A673 (cell line): ENCODE measurements at regions not wholly inside any gene's neighbourhood (a gene's known extent, or its start where the extent isn't known, plus 50 kb on each side); places are given as distances from the start of the nearest gene placed in this dataset.

ENCODE experiments used
- BruUV-seq: library from RNA; stranded (reverse); fragments of 400-500 nt; replicated peaks from 2 replicates; lab custom pipeline; 2021; lab: Mats Ljungman, UMichigan
- CTCF ChIA-PET: fragments of 300-600 bp; sonication (Branson Sonifier 250); formaldehyde crosslinking; loops from one replicate; lab custom pipeline; 2022; ENCODE audit warnings: antibody characterized with exemption; lab: Charles Lee
- POLR2A ChIA-PET: fragments of 300-600 bp; sonication (Branson Sonifier 250); formaldehyde crosslinking; loops from one replicate; lab custom pipeline; 2022; ENCODE audit warnings: antibody characterized with exemption; ENCODE audit not compliant: low non-redundant PET; lab: Charles Lee
- DNase-seq: peaks from one replicate; pipeline ENCODE4 v3.0.0-alpha.2; 2015; ENCODE audit warnings: low spot score
- H3K27ac ChIP-seq: fragments of 200-600 bp; sonication (generic); 2 replicates; pipeline ENCODE4 v1.5.1; 2016; ENCODE audit warnings: mixed run types, low read depth, mild to moderate bottlenecking, mixed read lengths, antibody characterized with exemption, low read length; ENCODE audit not compliant: poor library complexity, severe bottlenecking
- H3K27me3 ChIP-seq: fragments of 200-600 bp; sonication (generic); replicated peaks from 2 replicates; pipeline ENCODE4 v1.6.1; 2017; ENCODE audit warnings: mixed run types, low read depth, mild to moderate bottlenecking, mixed read lengths, antibody characterized with exemption, low read length; ENCODE audit not compliant: insufficient read depth, poor library complexity
- H3K36me3 ChIP-seq: fragments of 200-600 bp; sonication (generic); 2 replicates; pipeline ENCODE4 v1.6.1; 2016; ENCODE audit warnings: mixed run types, mild to moderate bottlenecking, mixed read lengths, antibody characterized with exemption, low read length; ENCODE audit not compliant: insufficient read depth, poor library complexity, severe bottlenecking
- H3K4me1 ChIP-seq: fragments of 200-600 bp; sonication (generic); 2 replicates; pipeline ENCODE4 v1.6.1; 2017; ENCODE audit warnings: mixed run types, mild to moderate bottlenecking, mixed read lengths, antibody characterized with exemption, low read length; ENCODE audit not compliant: insufficient read depth, poor library complexity, severe bottlenecking
- H3K4me3 ChIP-seq: fragments of 200-600 bp; sonication (generic); 2 replicates; pipeline ENCODE4 v1.5.1; 2016; ENCODE audit warnings: low read depth, mixed run types, mild to moderate bottlenecking, mixed read lengths, low read length; ENCODE audit not compliant: poor library complexity, severe bottlenecking
- H3K9me3 ChIP-seq: fragments of 200-600 bp; sonication (generic); 2 replicates; pipeline ENCODE4 v1.6.1; 2016; ENCODE audit warnings: mixed run types, low read depth, mild to moderate bottlenecking, mixed read lengths, antibody characterized with exemption, low read length; ENCODE audit not compliant: poor library complexity, severe bottlenecking
- EZH2 ChIP-seq: fragments of 200-600 bp; sonication (generic); IDR thresholded peaks from 2 replicates; pipeline ENCODE4 v1.6.1; 2017; ENCODE audit warnings: borderline replicate concordance, low read depth, mild to moderate bottlenecking, mixed read lengths, antibody characterized with exemption, low read length; ENCODE audit not compliant: poor library complexity, severe bottlenecking
- intact Hi-C: fragments of 100-400 bp; cut with micrococcal nuclease; formaldehyde crosslinking; loops from one replicate; pipeline ENCODE4 v1.10.0; 2022; ENCODE audit not compliant: unreplicated experiment
- TF ChIP-seq, protein P1 (sequence below): fragments of 300-800, 200-600 bp; sonication (generic); conservative IDR thresholded peaks from 2 replicates; pipeline ENCODE4 v1.5.1; 2017; ENCODE audit warnings: low read depth, mild to moderate bottlenecking, antibody characterized with exemption, low read length, moderate library complexity, mixed read lengths

DNA sequence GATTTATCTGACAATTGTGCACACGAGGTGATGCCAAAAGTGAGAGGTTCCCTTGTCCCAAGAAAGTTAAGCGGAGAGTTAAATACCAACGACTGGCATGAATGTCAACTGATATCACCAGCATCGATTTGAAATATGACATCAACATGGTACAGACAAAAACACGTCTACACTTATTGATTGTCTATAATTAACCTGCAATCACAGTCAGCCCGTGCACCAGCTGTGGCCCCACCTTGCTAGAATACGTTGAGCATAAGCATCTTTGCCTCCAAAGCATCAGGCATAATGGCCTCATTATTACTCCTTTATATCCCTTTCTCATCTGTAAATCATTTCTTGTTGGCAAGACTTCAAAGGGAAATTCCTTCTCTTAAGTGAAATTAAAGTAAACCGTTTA, 625.4 kb downstream of the IRX1 start:
- ChIA-PET CTCF (no interaction called here), POLR2A (no interaction called here)
- Histone ChIP-seq H3K27ac (no peak overlapping the region), H3K4me1 (no peaks in the 10 kb centered on the region), H3K36me3 (no peaks in the 10 kb centered on the region), H3K9me3 (peaks cover 25% of the 10 kb centered on the region), H3K27me3 (no peaks in the 10 kb centered on the region), H3K4me3 (no peak overlapping the region)
- intact Hi-C loops: no loop called here
- DNase-seq: no peak
- TF ChIP-seq, protein P1, sequence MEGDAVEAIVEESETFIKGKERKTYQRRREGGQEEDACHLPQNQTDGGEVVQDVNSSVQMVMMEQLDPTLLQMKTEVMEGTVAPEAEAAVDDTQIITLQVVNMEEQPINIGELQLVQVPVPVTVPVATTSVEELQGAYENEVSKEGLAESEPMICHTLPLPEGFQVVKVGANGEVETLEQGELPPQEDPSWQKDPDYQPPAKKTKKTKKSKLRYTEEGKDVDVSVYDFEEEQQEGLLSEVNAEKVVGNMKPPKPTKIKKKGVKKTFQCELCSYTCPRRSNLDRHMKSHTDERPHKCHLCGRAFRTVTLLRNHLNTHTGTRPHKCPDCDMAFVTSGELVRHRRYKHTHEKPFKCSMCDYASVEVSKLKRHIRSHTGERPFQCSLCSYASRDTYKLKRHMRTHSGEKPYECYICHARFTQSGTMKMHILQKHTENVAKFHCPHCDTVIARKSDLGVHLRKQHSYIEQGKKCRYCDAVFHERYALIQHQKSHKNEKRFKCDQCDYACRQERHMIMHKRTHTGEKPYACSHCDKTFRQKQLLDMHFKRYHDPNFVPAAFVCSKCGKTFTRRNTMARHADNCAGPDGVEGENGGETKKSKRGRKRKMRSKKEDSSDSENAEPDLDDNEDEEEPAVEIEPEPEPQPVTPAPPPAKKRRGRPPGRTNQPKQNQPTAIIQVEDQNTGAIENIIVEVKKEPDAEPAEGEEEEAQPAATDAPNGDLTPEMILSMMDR: no peak
- TF ChIP-seq EZH2: no peak
- BruUV-seq: no TSS peak

DNA sequence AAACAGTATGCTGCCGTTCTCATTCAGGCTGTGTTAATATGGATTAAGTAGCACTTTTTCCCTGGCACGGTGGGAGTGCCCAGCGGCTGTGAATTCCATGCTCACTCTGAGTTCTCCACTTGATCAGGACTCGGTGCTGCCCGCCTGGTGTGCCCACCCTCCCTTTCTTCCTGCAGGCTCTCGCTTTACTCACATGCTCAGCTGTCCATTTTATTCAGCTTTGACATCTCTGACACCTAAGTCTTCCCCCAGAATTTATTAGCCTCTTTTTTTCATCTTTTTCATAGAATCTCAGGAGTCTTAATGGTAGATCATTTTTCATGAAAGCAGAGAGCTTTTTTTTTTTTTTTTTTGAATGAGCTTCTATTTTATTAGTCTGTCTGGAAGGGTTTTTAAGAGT, 626.5 kb downstream of the IRX1 start:
- ChIA-PET CTCF (no interaction called here), POLR2A (no interaction called here)
- BruUV-seq: no TSS peak
- no peaks in the 10 kb centered on the region for H3K27me3 ChIP-seq
- TF ChIP-seq, protein P1: no peak
- TF ChIP-seq EZH2: no peak
- DNase-seq: no peak
- no peak overlapping the region for H3K27ac ChIP-seq
- H3K4me1 ChIP-seq: no peaks in the 10 kb centered on the region
- H3K4me3 ChIP-seq: no peak overlapping the region
- H3K9me3 ChIP-seq: peaks cover 22% of the 10 kb centered on the region
- H3K36me3 ChIP-seq: no peaks in the 10 kb centered on the region
- intact Hi-C loops: no loop called here

DNA sequence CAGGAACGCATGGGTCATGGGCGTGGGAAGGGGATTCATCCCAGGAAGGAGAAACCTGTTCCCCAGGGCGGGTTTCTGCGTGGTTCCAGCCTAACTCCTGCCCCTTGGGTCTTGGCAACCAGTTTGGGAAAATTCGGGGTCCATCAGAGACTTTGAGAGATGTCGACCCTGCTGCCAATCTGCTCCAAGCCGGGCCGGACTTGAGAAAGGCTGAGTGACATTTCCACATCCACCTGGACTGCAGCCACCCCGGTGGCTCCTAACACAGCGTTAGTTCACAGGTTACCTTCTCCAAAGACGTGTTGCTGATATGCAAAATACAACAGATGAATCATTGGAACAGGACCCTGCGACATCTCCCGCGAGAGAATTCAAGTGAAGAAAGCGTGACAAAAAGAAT, 627.2 kb downstream of the IRX1 start:
- POLR2A ChIA-PET: no interaction called here
- H3K4me3 ChIP-seq: no peak overlapping the region
- CTCF ChIA-PET: no interaction called here
- H3K9me3 ChIP-seq: peaks cover 19% of the 10 kb centered on the region
- TF ChIP-seq, protein P1: no peak
- no peak for DNase-seq
- no peaks in the 10 kb centered on the region for H3K27me3 ChIP-seq
- intact Hi-C loops: no loop called here
- BruUV-seq: no TSS peak
- H3K4me1 ChIP-seq: no peaks in the 10 kb centered on the region
- no peaks in the 10 kb centered on the region for H3K36me3 ChIP-seq
- no peak overlapping the region for H3K27ac ChIP-seq
